ENCODE measurements at regions not wholly inside any gene's neighbourhood (a gene's known extent, or its start where the extent isn't known, plus 50 kb on each side); places are given as distances from the start of the nearest gene placed in this dataset.
"Not testable (repeated sequence)": the region's sequence is repeated elsewhere in the genome, so short reads cannot be mapped to it uniquely, and the experiment has no call there.

DNA sequence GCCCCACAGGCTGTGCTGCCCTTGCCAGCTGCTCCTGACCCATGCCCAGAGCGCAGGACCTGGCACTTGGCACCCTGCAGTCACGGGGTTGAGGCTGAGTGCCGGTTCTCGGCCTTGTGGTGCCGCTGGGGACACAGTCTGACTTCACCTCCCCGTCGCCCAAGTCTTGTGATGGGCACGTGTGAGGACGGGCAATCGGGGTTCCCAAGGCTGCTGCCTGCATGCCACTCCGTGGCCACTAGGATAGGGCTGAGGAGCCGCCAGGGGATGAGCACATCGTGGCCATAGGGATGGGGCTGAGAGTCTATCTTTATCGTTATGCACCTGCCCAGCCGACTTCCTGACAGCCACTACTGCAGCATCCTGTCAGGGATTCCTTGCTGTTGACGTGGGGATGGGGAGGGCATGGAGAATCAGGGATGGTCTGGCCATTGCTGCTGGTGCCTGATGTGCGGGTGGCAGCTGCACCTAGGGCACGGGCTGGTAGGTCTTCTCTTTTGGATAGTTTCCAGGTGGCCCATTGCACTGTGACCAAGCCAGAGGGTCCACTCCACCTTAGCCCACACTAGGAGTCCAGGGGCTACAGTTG lies 243.5 kb downstream of the FOXD4L6 start:
- not testable (repeated sequence) for DNase-seq (ENCODE audit: low read depth); H3K4me3 ChIP-seq (ENCODE audit: low read depth, low read length)

DNA sequence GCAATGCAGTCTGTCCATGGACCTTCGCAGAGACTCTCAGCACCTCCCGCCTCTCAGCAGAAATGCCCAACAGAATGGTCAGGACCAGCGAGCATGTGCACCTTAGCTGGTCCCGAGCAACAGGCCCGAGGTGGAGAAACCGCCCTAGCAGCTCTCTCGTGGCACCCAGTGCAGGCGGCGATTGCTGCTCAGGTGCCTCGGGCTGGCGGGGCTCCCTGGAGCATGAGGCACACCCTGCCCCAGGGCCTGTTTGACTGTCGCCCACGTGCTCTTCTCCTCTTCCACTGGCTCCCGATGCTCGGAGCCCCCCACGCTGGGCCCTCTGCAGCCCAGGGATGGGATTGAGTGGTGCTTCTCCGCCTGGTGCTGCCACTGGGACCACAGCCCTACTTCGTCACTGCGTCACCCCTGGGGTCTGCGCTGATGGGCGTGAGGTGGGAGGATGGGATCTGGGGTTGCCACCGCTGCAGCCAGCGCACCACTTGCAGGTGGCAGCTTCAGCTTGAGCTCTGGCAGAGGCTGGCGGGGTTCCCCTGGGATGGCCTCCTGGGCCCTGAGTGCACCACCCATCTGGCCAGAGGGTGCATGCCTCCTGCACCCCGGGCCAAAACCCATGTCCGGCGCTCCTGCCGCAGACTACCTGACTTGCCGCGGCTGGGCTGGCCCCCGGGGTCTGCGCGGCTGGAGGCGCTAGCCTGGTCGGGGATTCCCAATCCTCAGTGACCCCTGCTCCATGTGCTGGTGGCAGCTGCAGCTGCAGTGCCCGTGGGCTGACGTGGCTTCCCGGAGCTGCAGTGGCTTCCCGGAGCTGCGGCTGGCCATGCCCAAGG lies 244.2 kb downstream of the FOXD4L6 start:
- H3K4me3 ChIP-seq (ENCODE audit: low read depth, low read length), result no peak overlapping the region
- no peak for DNase-seq (ENCODE audit: low read depth)
- TF ChIP-seq, protein P1, sequence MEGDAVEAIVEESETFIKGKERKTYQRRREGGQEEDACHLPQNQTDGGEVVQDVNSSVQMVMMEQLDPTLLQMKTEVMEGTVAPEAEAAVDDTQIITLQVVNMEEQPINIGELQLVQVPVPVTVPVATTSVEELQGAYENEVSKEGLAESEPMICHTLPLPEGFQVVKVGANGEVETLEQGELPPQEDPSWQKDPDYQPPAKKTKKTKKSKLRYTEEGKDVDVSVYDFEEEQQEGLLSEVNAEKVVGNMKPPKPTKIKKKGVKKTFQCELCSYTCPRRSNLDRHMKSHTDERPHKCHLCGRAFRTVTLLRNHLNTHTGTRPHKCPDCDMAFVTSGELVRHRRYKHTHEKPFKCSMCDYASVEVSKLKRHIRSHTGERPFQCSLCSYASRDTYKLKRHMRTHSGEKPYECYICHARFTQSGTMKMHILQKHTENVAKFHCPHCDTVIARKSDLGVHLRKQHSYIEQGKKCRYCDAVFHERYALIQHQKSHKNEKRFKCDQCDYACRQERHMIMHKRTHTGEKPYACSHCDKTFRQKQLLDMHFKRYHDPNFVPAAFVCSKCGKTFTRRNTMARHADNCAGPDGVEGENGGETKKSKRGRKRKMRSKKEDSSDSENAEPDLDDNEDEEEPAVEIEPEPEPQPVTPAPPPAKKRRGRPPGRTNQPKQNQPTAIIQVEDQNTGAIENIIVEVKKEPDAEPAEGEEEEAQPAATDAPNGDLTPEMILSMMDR (IDR thresholded peaks at IDR 0.05; ENCODE audit: control insufficient read depth, extremely low read depth, insufficient read depth), result no peak

DNA sequence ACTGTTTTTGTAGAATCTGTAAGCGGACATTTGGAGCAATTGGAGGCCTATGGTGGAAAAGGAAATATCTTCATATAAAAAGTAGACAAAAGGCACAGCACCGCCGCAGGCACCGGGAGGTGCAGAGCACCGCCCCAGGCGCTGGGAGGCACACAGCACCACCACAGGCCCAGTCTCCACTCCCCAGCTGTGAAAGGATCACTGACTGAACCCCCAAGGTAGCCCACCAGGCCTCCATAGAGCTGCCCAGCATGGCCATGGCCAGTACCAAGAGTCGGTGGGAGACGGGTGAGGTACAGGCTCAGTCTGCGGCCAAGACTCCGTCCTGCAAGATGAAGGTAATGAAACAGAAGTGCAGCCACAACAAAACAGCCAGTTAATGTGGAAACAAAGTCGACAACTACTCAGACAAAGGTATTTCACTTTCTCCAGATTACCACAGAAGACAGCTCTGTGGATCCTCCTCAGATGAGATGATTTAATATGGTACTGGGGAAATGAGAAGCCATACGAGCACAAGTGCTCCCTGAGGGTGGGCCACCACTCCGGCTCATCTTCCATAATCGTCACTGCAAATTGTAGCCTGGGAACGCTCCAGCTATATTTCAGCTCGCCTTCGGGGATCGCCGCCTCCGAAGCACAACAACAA lies 244.9 kb downstream of the FOXD4L6 start:
- not testable (repeated sequence) for DNase-seq (ENCODE audit: low read depth); H3K4me3 ChIP-seq (ENCODE audit: low read depth, low read length)

DNA sequence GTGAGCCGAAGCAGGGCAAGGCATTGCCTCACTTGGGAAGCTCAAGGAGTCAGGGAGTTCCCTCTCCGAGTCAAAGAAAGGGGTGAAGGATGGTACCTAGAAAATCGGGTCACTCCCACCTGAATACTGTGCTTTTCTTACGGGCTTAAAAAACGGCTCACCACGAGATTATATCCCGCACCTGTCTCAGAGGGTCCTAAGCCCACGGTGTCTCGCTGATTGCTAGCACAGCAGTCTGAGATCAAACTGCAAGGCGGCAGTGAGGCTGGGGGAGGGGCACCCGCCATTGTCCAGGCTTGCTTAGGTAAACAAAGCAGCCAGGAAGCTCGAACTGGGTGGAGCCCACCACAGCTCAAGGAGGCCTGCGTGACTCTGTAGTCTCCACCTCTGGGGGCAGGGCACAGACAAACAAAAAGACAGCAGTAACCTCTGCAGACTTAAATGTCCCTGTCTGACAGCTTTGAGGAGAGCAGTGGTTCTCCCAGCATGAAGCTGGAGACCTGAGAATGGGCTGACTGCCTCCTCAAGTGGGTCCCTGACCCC lies 254.7 kb downstream of the FOXD4L6 start:
- not testable (repeated sequence) for DNase-seq (ENCODE audit: low read depth); H3K4me3 ChIP-seq (ENCODE audit: low read depth, low read length)

DNA sequence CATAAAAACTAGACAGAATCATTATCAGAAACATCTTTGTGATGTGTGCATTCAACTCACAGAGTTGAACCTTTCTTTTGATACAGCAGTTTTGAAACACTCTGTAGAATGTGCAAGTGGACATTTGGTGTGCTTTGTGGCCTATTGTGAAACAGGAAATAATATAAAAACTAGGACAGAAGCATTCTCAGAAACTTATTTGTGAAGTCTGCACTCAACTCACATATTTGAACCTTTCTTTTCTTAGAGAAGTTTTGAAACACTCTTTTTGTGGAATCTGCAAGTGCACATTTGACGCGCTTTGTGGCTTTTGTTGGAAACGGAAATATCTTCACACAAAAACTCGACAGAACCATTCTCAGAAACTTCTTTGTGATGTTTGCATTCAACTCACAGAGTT lies 260.0 kb downstream of the FOXD4L6 start:
- not testable (repeated sequence) for H3K4me3 ChIP-seq (ENCODE audit: low read depth, low read length); DNase-seq (ENCODE audit: low read depth)
